ENCODE measurements at regions not wholly inside any gene's neighbourhood (a gene's known extent, or its start where the extent isn't known, plus 50 kb on each side); places are given as distances from the start of the nearest gene placed in this dataset.

- TF ChIP-seq POLR2A (IDR thresholded peaks at IDR 0.05) (no peak), CTCF (IDR thresholded peaks at IDR 0.05) (no peak)
These were observed 249.5 kb upstream of the SULF2 start for GRCh38 chr20:48034751-48035150.

Measured in body of pancreas (tissue), 4 donors.